ENCODE measurements at regions not wholly inside any gene's neighbourhood (a gene's known extent, or its start where the extent isn't known, plus 50 kb on each side); places are given as distances from the start of the nearest gene placed in this dataset.
"Not testable (repeated sequence)": the region's sequence is repeated elsewhere in the genome, so short reads cannot be mapped to it uniquely, and the experiment has no call there.

DNA sequence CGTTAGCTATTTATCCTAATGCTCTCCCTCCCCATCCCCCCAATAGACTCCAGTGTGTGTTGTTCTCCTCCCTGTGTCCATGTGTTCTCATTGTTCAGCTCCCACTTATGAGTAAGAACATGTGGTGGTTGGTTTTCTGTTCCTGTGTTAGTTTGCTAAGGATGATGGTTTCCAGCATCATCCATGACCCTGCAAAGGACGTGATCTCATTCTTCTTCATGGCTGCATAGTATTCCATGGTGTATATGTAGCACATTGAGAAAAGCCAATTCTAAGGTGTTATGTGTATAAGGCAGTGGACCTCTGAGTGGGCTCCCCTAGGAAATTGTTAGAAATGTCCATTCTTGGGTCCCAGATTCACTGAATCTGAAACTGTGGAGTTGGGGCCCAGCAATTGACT is 103.1 kb upstream of the MYO10 start:
- ATAC-seq = no peak
- H3K9me3 Mint-ChIP-seq (ENCODE audit: low read depth) = no peaks in the 10 kb centered on the region

DNA sequence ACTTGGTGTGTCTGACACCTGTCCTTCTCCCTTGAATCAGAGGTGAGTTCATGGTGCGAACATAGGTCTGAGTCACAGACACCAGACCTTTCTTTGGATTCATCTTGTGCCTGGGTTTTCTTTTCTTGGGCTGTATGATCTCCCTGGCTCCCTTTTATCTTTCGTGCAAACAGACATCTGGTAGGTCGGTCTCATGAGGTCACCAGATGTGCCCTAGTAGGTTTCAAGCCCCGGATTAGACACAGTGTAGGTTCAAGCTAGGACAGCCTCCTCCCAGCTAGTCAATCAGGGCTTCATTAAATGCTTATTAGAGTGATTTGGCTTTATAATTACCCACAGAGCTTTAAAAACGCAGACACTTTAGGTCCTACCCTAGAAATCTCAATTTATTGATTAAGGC is 106.0 kb upstream of the MYO10 start:
- no peak for ATAC-seq

More for the DNA sequence above, 103.1 kb upstream of the MYO10 start:
- Mint-ChIP-seq H3K27ac (no peak overlapping the region), H3K36me3 (ENCODE audit: low read depth) (no peaks in the 10 kb centered on the region), H3K27me3 (no peaks in the 10 kb centered on the region), H3K4me1 (no peaks in the 10 kb centered on the region), H3K4me3 (no peak overlapping the region)
- ChIA-PET CTCF (no interaction called here), POLR2A (no interaction called here)
- intact Hi-C loops (cut with DNase I, micrococcal nuclease) = no loop called here
- no peak for DNase-seq

DNA sequence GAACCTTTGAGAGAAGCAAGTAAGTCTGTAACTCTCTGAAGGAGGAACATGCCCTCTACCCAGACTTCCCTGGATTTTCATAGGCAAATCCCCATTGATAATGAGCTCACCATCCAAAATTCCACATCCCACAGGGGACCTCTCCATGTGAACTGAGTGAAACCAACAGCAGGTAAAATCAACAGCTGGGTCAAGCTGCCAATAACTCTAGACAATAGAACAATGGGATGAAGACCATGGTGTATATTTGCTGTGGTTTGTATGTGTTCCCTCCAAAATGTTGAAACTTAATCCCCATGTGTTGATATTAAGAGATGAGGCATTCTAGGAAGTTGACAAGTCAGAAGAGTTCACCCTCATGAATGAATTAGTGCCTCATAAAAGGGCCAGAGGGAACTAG is 110.2 kb upstream of the MYO10 start:
- POLR2A ChIA-PET = no interaction called here

More for the DNA sequence above, 106.0 kb upstream of the MYO10 start:
- H3K27me3 Mint-ChIP-seq = no peaks in the 10 kb centered on the region
- H3K4me1 Mint-ChIP-seq = no peaks in the 10 kb centered on the region
- H3K9me3 Mint-ChIP-seq (ENCODE audit: low read depth) = no peaks in the 10 kb centered on the region
- no peak for DNase-seq
- H3K27ac Mint-ChIP-seq = no peak overlapping the region
- ChIA-PET CTCF (interaction anchor here (0.5 kb wide), 1 partner anchor 251 kb away, joined by 3 read pairs; no protein-coding TSS in a partner anchor), POLR2A (no interaction called here)
- intact Hi-C loops (cut with DNase I, micrococcal nuclease) = no loop called here
- H3K36me3 Mint-ChIP-seq (ENCODE audit: low read depth) = no peaks in the 10 kb centered on the region
- H3K4me3 Mint-ChIP-seq = no peak overlapping the region

GRCh38 chr5:17050236-17050635 is 114.1 kb upstream of the MYO10 start:
- Mint-ChIP-seq H3K27ac (no peak overlapping the region), H3K4me1 (no peaks in the 10 kb centered on the region), H3K36me3 (ENCODE audit: low read depth) (no peaks in the 10 kb centered on the region), H3K27me3 (no peaks in the 10 kb centered on the region), H3K9me3 (ENCODE audit: low read depth) (no peaks in the 10 kb centered on the region), H3K4me3 (no peak overlapping the region)
- DNase-seq (no peak), ATAC-seq (no peak)
- POLR2A ChIA-PET = no interaction called here
- CTCF ChIA-PET = interaction anchor here (0.6 to 0.7 kb wide), 2 partner anchors 55 to 497 kb away, joined by 3 read pairs; no protein-coding TSS in a partner anchor
- intact Hi-C loops (cut with DNase I, micrococcal nuclease) = no loop called here

More for the DNA sequence above, 110.2 kb upstream of the MYO10 start:
- CTCF ChIA-PET = no interaction called here
- DNase-seq = no peak
- Mint-ChIP-seq H3K36me3 (ENCODE audit: low read depth) (no peaks in the 10 kb centered on the region), H3K4me1 (no peaks in the 10 kb centered on the region), H3K27me3 (no peaks in the 10 kb centered on the region), H3K27ac (no peak overlapping the region), H3K9me3 (ENCODE audit: low read depth) (no peaks in the 10 kb centered on the region), H3K4me3 (no peak overlapping the region)
- ATAC-seq = no peak
- intact Hi-C loops (cut with DNase I, micrococcal nuclease) = no loop called here

- Mint-ChIP-seq H3K27me3 (no peaks in the 10 kb centered on the region), H3K27ac (no peak overlapping the region), H3K36me3 (ENCODE audit: low read depth) (no peaks in the 10 kb centered on the region), H3K9me3 (ENCODE audit: low read depth) (no peaks in the 10 kb centered on the region), H3K4me3 (no peak overlapping the region), H3K4me1 (no peaks in the 10 kb centered on the region)
- ChIA-PET CTCF (interaction anchor here (0.7 kb wide), 1 partner anchor 1381 kb away, joined by 4 read pairs; no protein-coding TSS in a partner anchor), POLR2A (no interaction called here)
- intact Hi-C loops (cut with DNase I, micrococcal nuclease) = no loop called here
- no peak for ATAC-seq
- DNase-seq = no peak
Measured at GRCh38 chr5:17054911-17055310, 118.8 kb upstream of the MYO10 start.

- ChIA-PET CTCF (interaction anchor here (0.6 kb wide), 1 partner anchor 22 kb away, joined by 3 read pairs; no protein-coding TSS in a partner anchor), POLR2A (no interaction called here)
- H3K4me3 Mint-ChIP-seq = no peak overlapping the region
- H3K9me3 Mint-ChIP-seq (ENCODE audit: low read depth) = no peaks in the 10 kb centered on the region
- no peak overlapping the region for H3K27ac Mint-ChIP-seq
- intact Hi-C loops (cut with DNase I, micrococcal nuclease) = no loop called here
- DNase-seq (no peak), ATAC-seq (no peak)
- H3K27me3 Mint-ChIP-seq = no peaks in the 10 kb centered on the region
- no peaks in the 10 kb centered on the region for H3K36me3 Mint-ChIP-seq (ENCODE audit: low read depth)
- no peaks in the 10 kb centered on the region for H3K4me1 Mint-ChIP-seq
Measured at GRCh38 chr5:17056141-17056631, 120.1 kb upstream of the MYO10 start.

GRCh38 chr5:17058438-17058837 is 122.3 kb upstream of the MYO10 start:
- H3K27ac Mint-ChIP-seq = no peak overlapping the region
- H3K4me1 Mint-ChIP-seq = no peaks in the 10 kb centered on the region
- intact Hi-C loops (cut with DNase I, micrococcal nuclease) = no loop called here
- H3K27me3 Mint-ChIP-seq = no peaks in the 10 kb centered on the region
- ATAC-seq (no peak), DNase-seq (no peak)
- no peaks in the 10 kb centered on the region for H3K9me3 Mint-ChIP-seq (ENCODE audit: low read depth)
- no peak overlapping the region for H3K4me3 Mint-ChIP-seq
- ChIA-PET POLR2A (no interaction called here), CTCF (no interaction called here)
- no peaks in the 10 kb centered on the region for H3K36me3 Mint-ChIP-seq (ENCODE audit: low read depth)

DNA sequence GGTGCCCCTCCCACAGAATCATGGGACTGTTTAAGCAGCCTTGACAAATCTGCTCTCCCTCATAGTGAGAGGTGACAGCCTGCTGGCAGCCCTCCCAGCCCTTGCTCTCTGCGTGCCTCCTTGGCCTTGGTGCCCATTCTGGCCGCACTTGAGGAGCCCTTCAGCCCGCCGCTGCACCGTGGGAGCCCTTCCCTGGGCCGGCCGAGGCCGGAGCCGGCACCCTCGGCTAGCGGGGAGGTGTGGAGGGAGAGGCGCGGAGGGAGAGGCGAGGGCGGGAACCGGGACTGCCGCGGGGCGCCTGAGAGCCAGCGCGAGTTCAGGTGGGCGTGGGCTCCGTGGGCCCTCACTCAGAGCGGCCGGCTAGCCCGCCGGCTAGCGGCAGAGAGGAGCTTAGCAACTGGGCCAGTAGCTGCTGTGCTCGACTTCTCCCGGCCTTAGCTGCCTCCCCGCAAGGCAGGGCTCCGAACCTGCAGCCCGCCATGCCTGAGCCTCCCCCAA is 125.9 kb upstream of the MYO10 start:
- no peak overlapping the region for H3K27ac Mint-ChIP-seq
- CTCF ChIA-PET = interaction anchor here (0.6 kb wide), 1 partner anchor 39 kb away, joined by 3 read pairs; no protein-coding TSS in a partner anchor
- intact Hi-C loops (cut with DNase I, micrococcal nuclease) = no loop called here
- POLR2A ChIA-PET = no interaction called here
- no peak for DNase-seq
- H3K4me3 Mint-ChIP-seq = no peak overlapping the region
- ATAC-seq = no peak
- H3K27me3 Mint-ChIP-seq = no peaks in the 10 kb centered on the region
- H3K4me1 Mint-ChIP-seq = no peaks in the 10 kb centered on the region
- H3K36me3 Mint-ChIP-seq (ENCODE audit: low read depth) = no peaks in the 10 kb centered on the region
- no peaks in the 10 kb centered on the region for H3K9me3 Mint-ChIP-seq (ENCODE audit: low read depth)

DNA sequence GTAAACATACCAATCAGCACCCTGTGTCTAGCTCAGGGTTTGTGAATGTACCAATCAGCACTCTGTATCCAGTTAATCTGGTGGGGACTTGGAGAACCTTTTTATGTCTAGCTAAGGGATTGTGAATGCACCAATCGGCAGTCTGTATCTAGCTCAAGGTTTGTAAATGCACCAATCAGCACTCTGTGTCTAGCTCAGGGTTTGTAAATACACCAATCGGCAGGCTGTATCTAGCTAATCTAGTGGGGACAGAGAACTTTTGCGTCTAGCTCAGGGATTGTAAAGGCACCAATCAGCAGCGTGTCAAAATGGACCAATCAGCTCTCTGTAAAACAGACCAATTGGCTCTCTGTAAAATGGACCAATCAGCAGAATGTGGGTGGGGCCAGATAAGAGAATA is 126.7 kb upstream of the MYO10 start:
- CTCF ChIA-PET; H3K4me3 Mint-ChIP-seq; H3K27ac Mint-ChIP-seq; H3K27me3 Mint-ChIP-seq; H3K36me3 Mint-ChIP-seq (ENCODE audit: low read depth); H3K9me3 Mint-ChIP-seq (ENCODE audit: low read depth); POLR2A ChIA-PET; H3K4me1 Mint-ChIP-seq; DNase-seq; intact Hi-C loops (cut with DNase I, micrococcal nuclease); ATAC-seq: not testable (repeated sequence)

DNA sequence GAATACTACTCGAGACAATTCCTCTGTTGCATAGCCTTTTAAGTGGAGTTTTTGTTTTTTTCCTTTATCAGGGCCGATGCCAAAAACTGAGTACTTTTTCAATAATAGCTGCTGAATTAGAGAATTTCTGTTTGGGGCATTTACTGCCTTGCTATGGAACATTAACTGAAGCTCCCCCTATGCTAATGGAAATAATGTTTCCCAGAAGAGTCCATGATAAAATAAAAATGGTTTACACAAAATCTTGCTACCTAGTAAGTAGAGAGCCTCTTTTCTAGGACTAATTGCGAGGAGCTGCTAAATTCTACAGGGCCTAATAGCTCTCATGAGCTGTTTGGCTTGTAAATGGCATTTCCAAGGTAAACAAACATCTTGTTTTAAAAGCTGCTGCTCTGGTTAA is 128.2 kb upstream of the MYO10 start:
- ATAC-seq (no peak), DNase-seq (no peak)
- POLR2A ChIA-PET = no interaction called here
- intact Hi-C loops (cut with DNase I, micrococcal nuclease) = no loop called here
- Mint-ChIP-seq H3K27ac (no peak overlapping the region), H3K4me1 (no peaks in the 10 kb centered on the region), H3K4me3 (no peak overlapping the region), H3K27me3 (no peaks in the 10 kb centered on the region), H3K9me3 (ENCODE audit: low read depth) (no peaks in the 10 kb centered on the region), H3K36me3 (ENCODE audit: low read depth) (no peaks in the 10 kb centered on the region)
- CTCF ChIA-PET = no interaction called here

GRCh38 chr5:17065458-17065857 is 129.4 kb upstream of the MYO10 start:
- intact Hi-C loops (cut with DNase I, micrococcal nuclease) = no loop called here
- H3K4me1 Mint-ChIP-seq = no peaks in the 10 kb centered on the region
- ChIA-PET POLR2A (no interaction called here), CTCF (no interaction called here)
- H3K27ac Mint-ChIP-seq = no peak overlapping the region
- no peak overlapping the region for H3K4me3 Mint-ChIP-seq
- no peaks in the 10 kb centered on the region for H3K36me3 Mint-ChIP-seq (ENCODE audit: low read depth)
- H3K9me3 Mint-ChIP-seq (ENCODE audit: low read depth) = no peaks in the 10 kb centered on the region
- ATAC-seq = no peak
- no peaks in the 10 kb centered on the region for H3K27me3 Mint-ChIP-seq
- DNase-seq = no peak

DNA sequence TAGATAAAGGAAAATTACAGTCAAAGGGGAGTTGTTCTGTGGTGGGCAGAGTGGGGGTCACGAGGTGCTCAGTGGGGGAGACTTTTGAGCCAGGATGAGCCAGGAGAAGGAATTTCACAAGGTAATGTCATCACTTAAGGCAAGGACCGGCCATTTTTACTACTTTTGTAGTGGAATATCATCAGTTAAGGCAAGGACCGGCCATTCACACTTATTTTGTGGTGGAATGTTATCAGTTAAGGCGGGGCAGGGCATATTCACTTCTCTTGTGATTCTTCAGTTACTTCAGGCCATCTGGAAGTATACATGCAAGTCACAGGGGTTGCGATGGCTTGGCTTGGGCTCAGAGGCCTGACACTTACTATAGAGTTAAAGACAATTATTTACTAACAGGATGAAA is 129.9 kb upstream of the MYO10 start:
- H3K27me3 Mint-ChIP-seq; H3K27ac Mint-ChIP-seq; intact Hi-C loops (cut with DNase I, micrococcal nuclease); CTCF ChIA-PET; DNase-seq; H3K4me3 Mint-ChIP-seq; H3K9me3 Mint-ChIP-seq (ENCODE audit: low read depth); POLR2A ChIA-PET; H3K36me3 Mint-ChIP-seq (ENCODE audit: low read depth); ATAC-seq; H3K4me1 Mint-ChIP-seq: not testable (repeated sequence)

All from activated CD4-positive, alpha-beta T cell treated with anti-CD3 and anti-CD28 coated beads for 36 hours (primary cell).